ENCODE measurements at regions not wholly inside any gene's neighbourhood (a gene's known extent, or its start where the extent isn't known, plus 50 kb on each side); places are given as distances from the start of the nearest gene placed in this dataset.
"Not testable (repeated sequence)": the region's sequence is repeated elsewhere in the genome, so short reads cannot be mapped to it uniquely, and the experiment has no call there.

- no peak for DNase-seq (ENCODE audit: low spot score)
These were observed 592.7 kb upstream of the SEMA6D start for GRCh38 chr15:47124430-47125102.

GRCh38 chr15:47129033-47129432, 588.3 kb upstream of the SEMA6D start:
- DNase-seq (ENCODE audit: low spot score): no peak

GRCh38 chr15:47131450-47131849, 585.9 kb upstream of the SEMA6D start:
- DNase-seq (ENCODE audit: low spot score): not testable (repeated sequence)

GRCh38 chr15:47135267-47135666, 582.0 kb upstream of the SEMA6D start:
- no peak for DNase-seq (ENCODE audit: low spot score)

GRCh38 chr15:47136236-47136635, 581.1 kb upstream of the SEMA6D start:
- no peak for DNase-seq (ENCODE audit: low spot score)

- DNase-seq (ENCODE audit: low spot score): no peak
These were observed 577.3 kb upstream of the SEMA6D start for GRCh38 chr15:47139965-47140364.

GRCh38 chr15:47157827-47158226, 559.5 kb upstream of the SEMA6D start:
- DNase-seq (ENCODE audit: low spot score): no peak

GRCh38 chr15:47158573-47158972, 558.7 kb upstream of the SEMA6D start:
- DNase-seq (ENCODE audit: low spot score): no peak

GRCh38 chr15:47177177-47177576, 540.1 kb upstream of the SEMA6D start:
- no peak for DNase-seq (ENCODE audit: low spot score)

GRCh38 chr15:47179988-47180387, 537.3 kb upstream of the SEMA6D start:
- no peak for DNase-seq (ENCODE audit: low spot score)

GRCh38 chr15:47182818-47183217, 534.5 kb upstream of the SEMA6D start:
- no peak for DNase-seq (ENCODE audit: low spot score)

- DNase-seq (ENCODE audit: low spot score): peak; percentile 42
These were observed 533.0 kb upstream of the SEMA6D start for GRCh38 chr15:47184003-47184907.

GRCh38 chr15:47184908-47185801, 532.1 kb upstream of the SEMA6D start:
- peak; percentile 18 for DNase-seq (ENCODE audit: low spot score)

GRCh38 chr15:47186075-47186474, 531.2 kb upstream of the SEMA6D start:
- no peak for DNase-seq (ENCODE audit: low spot score)

GRCh38 chr15:47188758-47189507, 528.4 kb upstream of the SEMA6D start:
- no peak for DNase-seq (ENCODE audit: low spot score)

- peak; percentile 16 for DNase-seq (ENCODE audit: low spot score)
These were observed 522.6 kb upstream of the SEMA6D start for GRCh38 chr15:47194718-47195117.

GRCh38 chr15:47196048-47196447, 521.3 kb upstream of the SEMA6D start:
- DNase-seq (ENCODE audit: low spot score): peak; percentile 78

- DNase-seq (ENCODE audit: low spot score): no peak
These were observed 513.3 kb upstream of the SEMA6D start for GRCh38 chr15:47203993-47204392.

- no peak for DNase-seq (ENCODE audit: low spot score)
These were observed 510.8 kb upstream of the SEMA6D start for GRCh38 chr15:47206358-47206978.

- DNase-seq (ENCODE audit: low spot score): no peak
These were observed 507.7 kb upstream of the SEMA6D start for GRCh38 chr15:47209591-47209990.

All from AG08396 (cell line).